ENCODE measurements at regions not wholly inside any gene's neighbourhood (a gene's known extent, or its start where the extent isn't known, plus 50 kb on each side); places are given as distances from the start of the nearest gene placed in this dataset.
"Not testable (repeated sequence)": the region's sequence is repeated elsewhere in the genome, so short reads cannot be mapped to it uniquely, and the experiment has no call there.

DNA sequence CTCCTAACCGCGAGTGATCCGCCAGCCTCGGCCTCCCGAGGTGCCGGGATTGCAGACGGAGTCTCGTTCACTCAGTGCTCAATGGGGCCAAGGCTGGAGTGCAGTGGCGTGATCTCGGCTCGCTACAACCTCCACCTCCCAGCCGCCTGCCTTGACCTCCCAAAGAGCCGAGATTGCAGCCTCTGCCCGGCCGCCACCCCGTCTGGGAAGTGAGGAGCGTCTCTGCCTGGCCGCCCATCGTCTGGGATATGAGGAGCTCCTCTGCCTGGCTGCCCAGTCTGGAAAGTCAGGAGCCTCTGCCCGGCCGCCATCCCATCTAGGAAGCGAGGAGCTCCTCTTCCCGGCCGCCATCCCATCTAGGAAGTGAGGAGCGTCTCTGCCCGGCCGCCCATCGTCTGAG, 58.8 kb upstream of the ANKRD30BL start:
- H3K36me3 Mint-ChIP-seq; H3K9me3 Mint-ChIP-seq; H3K4me1 Mint-ChIP-seq; H3K27me3 Mint-ChIP-seq (ENCODE audit: low read depth in 3 of 3); H3K4me3 Mint-ChIP-seq; H3K27ac Mint-ChIP-seq; DNase-seq: not testable (repeated sequence)

DNA sequence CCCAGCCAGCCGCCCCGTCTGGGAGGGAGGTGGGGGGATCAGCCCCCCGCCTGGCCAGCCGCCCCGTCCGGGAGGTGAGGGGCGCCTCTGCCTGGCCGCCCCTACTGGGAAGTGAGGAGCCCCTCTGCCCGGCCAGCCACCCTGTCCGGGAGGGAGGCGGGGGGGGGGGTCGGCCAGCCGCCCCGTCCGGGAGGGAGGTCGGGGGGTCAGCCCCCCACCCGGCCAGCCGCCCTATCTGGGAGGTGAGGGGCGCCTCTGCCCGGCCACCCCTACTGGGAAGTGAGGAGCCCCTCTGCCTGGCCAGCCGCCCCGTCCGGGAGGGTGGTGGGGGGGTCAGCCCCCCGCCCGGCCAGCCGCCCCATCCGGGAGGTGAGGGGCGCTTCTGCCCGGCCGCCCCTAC, 60.1 kb upstream of the ANKRD30BL start:
- not testable (repeated sequence) for H3K9me3 Mint-ChIP-seq; H3K27ac Mint-ChIP-seq; H3K36me3 Mint-ChIP-seq; DNase-seq; H3K27me3 Mint-ChIP-seq (ENCODE audit: low read depth in 3 of 3); H3K4me1 Mint-ChIP-seq; H3K4me3 Mint-ChIP-seq

DNA sequence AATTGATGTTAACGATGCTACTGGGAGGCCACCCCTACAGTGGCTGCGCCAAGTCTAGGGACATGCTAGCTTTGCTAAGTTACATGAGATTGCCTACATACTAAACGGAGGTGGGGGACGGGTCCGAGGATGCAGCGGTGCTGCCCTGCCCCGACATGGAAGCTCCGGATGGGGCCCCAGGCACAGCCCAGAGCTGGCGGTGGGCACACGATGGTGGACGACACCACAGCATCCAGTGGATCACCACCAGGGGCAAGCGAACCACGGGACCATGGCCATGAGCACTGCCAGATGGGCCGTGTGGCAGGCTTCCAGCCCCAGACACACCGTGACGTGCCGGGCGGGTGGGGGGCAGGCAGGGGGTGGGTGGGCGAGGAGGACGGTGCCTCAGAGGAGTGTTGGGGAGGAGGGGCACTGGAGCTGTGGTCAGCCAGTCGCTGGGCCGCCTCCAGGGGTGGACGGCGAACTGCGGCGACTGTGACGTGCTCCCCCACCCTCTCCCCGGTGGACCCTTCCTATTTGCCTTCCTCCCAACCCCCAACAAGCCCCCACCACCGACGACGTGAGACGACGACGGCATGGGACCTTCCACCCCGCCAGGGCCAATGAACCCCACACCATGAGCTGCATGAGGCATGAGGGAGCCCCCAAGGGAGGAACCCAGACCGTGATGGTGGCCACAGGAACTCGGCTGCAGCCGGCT, 90.6 kb upstream of the ANKRD30BL start:
- Mint-ChIP-seq H3K27ac (no peak overlapping the region), H3K36me3 (peaks cover 0 to 4% (median 0%) of the 10 kb centered on the region in 3 donors), H3K9me3 (peaks cover 22 to 27% (median 24%) of the 10 kb centered on the region in 6 donors), H3K27me3 (ENCODE audit: low read depth in 3 of 3) (peaks cover 0 to 6% (median 2%) of the 10 kb centered on the region in 3 donors), H3K4me1 (no peaks in the 10 kb centered on the region), H3K4me3 (no peak overlapping the region)
- DNase-seq: no peak

DNA sequence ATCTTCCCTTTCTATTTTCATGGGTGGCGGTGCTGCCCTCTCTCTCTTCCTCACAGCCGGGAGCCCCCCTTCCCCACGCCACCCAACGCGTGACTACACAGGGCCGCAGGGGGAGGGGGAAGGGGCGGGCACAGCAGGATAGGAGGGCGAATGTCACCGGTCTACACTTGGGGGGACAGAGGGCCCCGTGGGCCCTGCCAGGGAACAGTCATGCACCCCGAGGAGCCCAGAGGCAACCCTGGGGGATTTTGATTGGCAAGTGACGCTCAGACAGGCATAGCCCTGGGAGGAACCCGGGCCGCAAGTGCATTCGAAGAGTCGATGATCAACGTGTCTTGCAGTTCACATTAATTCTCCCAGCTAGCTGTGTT, 91.1 kb upstream of the ANKRD30BL start:
- Mint-ChIP-seq H3K4me3 (no peak overlapping the region), H3K27ac (no peak overlapping the region), H3K9me3 (peaks cover 22 to 25% (median 24%) of the 10 kb centered on the region in 6 donors), H3K27me3 (ENCODE audit: low read depth in 3 of 3) (peaks cover 0 to 6% (median 4%) of the 10 kb centered on the region in 3 donors), H3K36me3 (peaks cover 0 to 4% (median 0%) of the 10 kb centered on the region in 3 donors), H3K4me1 (no peaks in the 10 kb centered on the region)
- DNase-seq: no peak

DNA sequence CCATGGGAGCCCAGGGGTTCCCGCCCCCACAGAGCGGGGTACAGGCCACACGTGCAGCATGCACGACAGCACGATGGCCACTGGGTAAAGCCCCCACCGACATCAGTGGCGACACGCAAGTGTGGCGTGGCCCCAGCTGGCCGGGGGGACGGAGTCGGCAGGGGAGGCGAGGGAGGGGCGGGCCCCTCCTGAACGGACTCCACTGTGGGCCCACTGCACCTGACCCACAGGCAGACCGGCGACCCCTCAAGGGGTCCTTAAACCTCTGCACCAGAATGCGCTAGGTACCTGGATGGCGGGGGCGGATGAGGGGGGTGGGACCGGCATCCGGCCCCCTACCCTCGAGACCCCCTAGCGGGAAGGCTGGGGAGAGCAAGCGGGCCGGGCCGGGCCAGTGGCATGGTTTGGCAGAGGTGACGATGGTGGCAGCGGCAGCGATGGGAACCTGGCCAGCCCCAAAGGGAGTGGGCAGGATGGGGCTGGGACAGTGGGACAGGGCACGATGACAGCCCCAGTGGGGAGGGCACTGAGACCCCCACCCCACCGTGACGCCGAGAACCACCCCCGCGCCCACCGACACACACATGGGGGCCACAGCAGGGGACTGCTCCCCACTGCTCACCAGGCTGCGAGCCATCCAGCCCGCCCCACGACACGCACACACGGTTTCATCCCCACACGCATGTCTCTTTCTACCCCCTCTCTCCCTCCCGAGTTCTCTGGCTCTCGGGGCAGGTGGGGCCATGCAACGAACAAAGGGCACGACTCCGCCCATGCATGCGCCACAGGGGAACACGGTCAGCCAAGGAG, 91.9 kb upstream of the ANKRD30BL start:
- no peak overlapping the region for H3K4me3 Mint-ChIP-seq
- peaks cover 0 to 4% (median 0%) of the 10 kb centered on the region in 3 donors for H3K36me3 Mint-ChIP-seq
- peaks cover 18 to 25% (median 22%) of the 10 kb centered on the region in 6 donors for H3K9me3 Mint-ChIP-seq
- peaks cover 0 to 6% (median 4%) of the 10 kb centered on the region in 3 donors for H3K27me3 Mint-ChIP-seq (ENCODE audit: low read depth in 3 of 3)
- H3K27ac Mint-ChIP-seq: no peak overlapping the region
- no peaks in the 10 kb centered on the region for H3K4me1 Mint-ChIP-seq
- no peak for DNase-seq

DNA sequence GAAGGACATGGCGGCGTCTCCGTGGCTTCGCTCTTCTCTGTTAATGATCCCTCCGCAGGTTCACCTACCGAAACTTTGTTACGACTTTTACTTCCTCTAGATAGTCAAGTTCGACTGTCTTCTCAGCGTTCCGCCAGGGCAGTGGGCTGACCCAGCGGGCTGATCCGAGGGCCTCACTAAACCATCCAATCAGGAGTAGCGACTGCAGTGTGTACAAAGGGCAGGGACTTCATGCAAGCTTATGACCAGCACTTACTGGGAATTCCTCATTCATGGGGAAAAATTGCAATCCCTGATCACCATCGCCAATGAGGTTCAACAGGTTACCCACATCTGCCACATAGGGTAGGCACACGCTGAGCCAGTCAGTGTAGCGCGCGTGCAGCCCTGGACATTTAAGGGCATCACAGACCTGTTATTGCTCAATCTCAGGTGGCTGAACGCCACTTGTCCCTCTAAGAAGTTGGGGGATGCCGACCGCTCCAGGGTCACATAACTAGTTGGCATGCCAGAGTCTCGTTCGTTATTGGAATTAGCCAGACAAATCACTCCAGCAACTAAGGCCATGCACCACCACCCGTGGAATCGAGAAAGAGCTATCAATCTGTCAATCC, 92.7 kb upstream of the ANKRD30BL start:
- not testable (repeated sequence) for H3K36me3 Mint-ChIP-seq; H3K27me3 Mint-ChIP-seq (ENCODE audit: low read depth in 3 of 3); H3K4me3 Mint-ChIP-seq; H3K4me1 Mint-ChIP-seq; H3K27ac Mint-ChIP-seq; DNase-seq
- H3K9me3 Mint-ChIP-seq: peaks cover 17 to 27% (median 24%) of the 10 kb centered on the region in 6 donors

DNA sequence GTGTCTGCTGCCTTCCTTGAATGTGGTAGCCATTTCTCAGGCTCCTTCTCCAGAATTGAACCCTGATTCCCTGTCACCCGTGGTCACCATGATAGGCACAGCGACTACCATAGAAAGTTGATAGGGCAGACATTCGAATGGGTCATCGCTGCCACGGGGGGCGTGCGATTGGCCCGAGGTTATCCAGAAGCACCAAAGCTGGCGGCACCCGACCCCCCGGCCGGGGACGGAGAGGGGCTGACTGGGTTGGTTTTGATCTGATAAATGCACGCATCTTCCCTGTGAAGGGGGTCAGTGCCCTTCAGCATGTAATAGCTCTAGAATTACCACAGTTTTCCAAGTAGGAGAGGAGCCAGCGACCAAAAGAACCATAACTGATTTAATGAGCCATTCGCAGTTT, 94.0 kb upstream of the ANKRD30BL start:
- Mint-ChIP-seq H3K27ac (no peak overlapping the region), H3K36me3 (peaks cover 0 to 4% (median 0%) of the 10 kb centered on the region in 3 donors), H3K9me3 (peaks cover 18 to 33% (median 20%) of the 10 kb centered on the region in 6 donors), H3K4me1 (no peaks in the 10 kb centered on the region), H3K27me3 (ENCODE audit: low read depth in 3 of 3) (peaks cover 0 to 8% (median 4%) of the 10 kb centered on the region in 3 donors), H3K4me3 (no peak overlapping the region)
- DNase-seq: no peak

DNA sequence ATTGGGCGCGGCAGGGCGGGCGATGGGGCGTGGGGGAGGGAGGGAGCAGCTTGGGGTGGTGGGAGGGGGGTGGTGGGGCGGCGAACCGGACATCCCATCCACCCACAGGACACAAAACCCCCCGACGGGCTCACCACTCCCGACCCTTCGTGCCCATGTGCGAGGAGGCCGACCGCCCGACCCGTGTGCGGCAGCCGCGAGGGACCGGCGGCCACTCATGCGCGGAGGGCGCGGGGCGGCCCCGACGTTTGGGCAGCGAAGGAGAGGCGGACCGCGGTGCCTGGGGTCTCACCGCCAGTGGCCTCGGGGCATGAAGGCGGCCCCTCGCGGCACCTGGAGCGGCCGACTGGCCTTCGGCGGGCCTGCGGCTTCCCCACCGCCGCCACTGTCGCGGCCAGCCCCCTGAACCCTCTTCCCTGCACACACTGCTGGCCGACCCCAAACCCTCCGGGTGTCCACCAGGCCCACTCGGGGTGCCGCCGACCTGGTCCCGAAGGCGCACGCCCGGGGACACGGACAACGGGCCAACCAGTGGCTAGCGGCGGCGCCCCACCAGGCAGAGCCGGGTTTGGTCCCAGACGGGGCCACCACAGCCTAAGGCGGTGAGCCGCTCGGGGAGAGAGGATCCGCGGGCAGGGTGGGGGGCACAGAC, 94.6 kb upstream of the ANKRD30BL start:
- no peak for DNase-seq
- peaks cover 0 to 4% (median 0%) of the 10 kb centered on the region in 3 donors for H3K36me3 Mint-ChIP-seq

DNA sequence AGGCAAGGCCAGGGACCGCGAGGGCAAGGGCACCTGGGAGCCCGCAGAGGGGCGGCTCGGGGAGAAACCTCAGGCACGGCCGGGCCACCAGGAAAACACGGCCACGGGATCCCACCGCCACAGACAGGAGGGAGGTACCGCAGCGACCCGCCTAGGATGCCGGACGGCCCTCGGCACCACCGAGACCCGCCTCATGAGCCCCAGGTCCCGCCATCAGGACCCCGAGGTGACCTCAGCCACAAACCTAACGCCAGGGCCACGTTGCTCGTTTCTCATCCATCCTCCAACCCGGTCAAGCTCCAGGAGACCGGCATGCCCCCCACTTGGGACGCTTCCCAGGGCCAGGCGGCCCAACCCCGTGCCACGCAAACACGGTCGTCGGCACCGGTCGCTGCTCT, 95.2 kb upstream of the ANKRD30BL start:
- H3K4me3 Mint-ChIP-seq; H3K36me3 Mint-ChIP-seq; H3K27me3 Mint-ChIP-seq (ENCODE audit: low read depth in 3 of 3); DNase-seq; H3K27ac Mint-ChIP-seq; H3K4me1 Mint-ChIP-seq: not testable (repeated sequence)
- peaks cover 18 to 33% (median 19%) of the 10 kb centered on the region in 6 donors for H3K9me3 Mint-ChIP-seq

More for the DNA sequence above, 94.6 kb upstream of the ANKRD30BL start:
- H3K4me1 Mint-ChIP-seq: no peaks in the 10 kb centered on the region
- no peak overlapping the region for H3K4me3 Mint-ChIP-seq
- H3K9me3 Mint-ChIP-seq: peaks cover 18 to 33% (median 20%) of the 10 kb centered on the region in 6 donors
- peaks cover 0 to 8% (median 4%) of the 10 kb centered on the region in 3 donors for H3K27me3 Mint-ChIP-seq (ENCODE audit: low read depth in 3 of 3)
- no peak overlapping the region for H3K27ac Mint-ChIP-seq

DNA sequence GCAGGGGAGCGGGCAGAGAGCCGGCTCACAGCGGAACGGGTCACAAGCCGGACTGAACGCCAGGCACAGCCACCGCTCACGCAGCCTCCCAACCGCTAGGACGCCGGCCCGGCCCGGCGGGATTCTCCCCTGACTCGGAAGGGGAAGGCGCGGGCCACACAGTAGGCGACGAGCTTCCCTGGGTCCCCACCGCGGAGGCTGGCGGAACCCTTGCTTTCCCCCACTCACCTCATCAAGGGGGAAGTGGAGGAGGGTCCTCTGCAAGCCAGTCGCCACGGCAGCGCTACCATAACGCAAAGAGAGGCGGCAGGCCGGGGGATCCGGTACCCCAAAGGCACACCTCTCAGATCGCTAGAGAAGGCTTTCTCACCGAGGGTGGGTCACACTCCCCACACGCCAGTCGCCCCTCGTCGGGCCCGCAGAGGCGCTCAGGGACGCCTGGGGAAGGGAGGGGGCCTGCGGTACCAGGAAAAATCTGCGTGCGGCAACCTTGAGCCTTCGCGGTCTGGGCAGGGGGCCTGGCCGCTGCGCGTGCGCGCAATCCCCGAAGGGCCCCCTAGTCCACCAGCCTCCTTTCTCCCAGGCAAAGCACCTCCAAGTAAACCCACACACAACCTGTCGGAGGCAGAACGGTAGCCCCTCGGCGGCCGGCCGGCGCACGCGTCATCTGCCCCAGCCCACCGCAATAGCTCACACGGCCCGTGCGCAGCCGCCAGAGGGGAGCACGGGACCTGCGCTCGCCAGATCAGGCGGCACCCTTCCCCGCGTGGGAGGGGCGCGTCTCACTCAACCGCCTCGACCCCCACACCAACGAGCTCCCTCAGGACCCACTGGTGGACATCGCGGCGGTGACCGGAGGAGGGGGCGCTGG, 95.8 kb upstream of the ANKRD30BL start:
- not testable (repeated sequence) for H3K4me3 Mint-ChIP-seq; H3K4me1 Mint-ChIP-seq; H3K27ac Mint-ChIP-seq; DNase-seq; H3K36me3 Mint-ChIP-seq; H3K27me3 Mint-ChIP-seq (ENCODE audit: low read depth in 3 of 3)
- peaks cover 18 to 33% (median 19%) of the 10 kb centered on the region in 6 donors for H3K9me3 Mint-ChIP-seq

DNA sequence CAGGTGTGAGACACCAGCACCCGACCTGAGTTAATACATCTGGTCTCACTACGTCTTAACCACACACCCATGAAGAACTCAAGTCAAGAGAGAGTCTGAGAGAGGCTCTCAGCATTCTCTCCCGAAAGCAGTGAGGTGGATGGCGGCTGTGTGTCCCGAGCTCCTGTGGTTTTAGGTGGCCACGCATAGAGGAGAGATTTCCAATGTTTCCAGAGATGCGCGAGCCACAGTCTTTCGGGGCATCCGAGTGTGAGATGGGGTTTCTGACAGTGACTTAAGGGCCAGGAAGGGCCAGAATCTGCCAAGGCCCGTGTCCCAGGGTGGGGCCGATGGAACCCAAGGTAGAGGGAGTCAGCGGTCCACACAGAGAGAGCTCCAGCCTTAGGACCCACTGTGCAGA, 97.5 kb upstream of the ANKRD30BL start:
- not testable (repeated sequence) for H3K27ac Mint-ChIP-seq; H3K4me3 Mint-ChIP-seq; DNase-seq; H3K27me3 Mint-ChIP-seq (ENCODE audit: low read depth in 3 of 3); H3K4me1 Mint-ChIP-seq; H3K36me3 Mint-ChIP-seq
- H3K9me3 Mint-ChIP-seq: peaks cover 14 to 30% (median 15%) of the 10 kb centered on the region in 6 donors

DNA sequence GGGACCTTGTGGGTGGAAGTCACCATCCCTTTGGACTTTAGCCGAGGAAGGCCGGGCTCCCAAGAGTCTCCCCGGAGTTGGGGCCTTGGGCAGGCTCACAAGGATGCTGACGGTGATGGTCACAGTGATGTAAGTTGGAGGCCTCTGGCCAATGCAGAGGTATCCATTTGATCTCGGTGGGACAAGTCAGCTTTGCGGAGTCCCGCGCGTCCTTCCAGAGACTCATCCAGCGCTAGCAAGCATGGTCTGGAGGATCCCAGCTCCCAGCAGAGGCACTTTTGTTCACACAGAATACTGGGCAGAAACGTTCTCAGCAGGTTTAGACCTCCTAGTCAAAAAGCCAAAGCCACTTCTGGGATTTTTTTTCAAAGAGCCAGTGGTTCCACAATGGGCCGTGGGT, 103.8 kb upstream of the ANKRD30BL start:
- H3K36me3 Mint-ChIP-seq; H3K27ac Mint-ChIP-seq; H3K27me3 Mint-ChIP-seq (ENCODE audit: low read depth in 3 of 3): not testable (repeated sequence)

DNA sequence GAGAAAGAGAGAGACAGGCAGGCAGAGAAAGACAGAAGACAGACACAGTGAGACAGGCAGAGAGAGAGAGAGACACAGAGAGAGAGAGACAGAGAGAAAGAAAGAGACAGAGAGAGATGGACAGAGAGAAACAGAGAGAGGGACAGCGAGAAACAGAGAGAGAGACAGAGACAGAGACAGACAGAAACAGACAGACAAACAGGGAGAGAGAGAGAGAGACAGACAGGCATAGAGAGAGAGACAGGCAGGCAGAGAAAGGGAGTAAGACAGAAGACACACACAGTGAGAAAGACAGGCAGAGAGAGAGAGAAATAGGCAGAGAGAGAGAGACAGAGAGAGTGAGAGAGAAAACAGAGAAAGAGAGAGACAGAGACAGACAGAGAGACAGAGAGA, 105.3 kb upstream of the ANKRD30BL start:
- Mint-ChIP-seq H3K9me3 (peaks cover 0 to 1% (median 0%) of the 10 kb centered on the region in 6 donors), H3K4me1 (no peaks in the 10 kb centered on the region), H3K27ac (no peak overlapping the region), H3K27me3 (ENCODE audit: low read depth in 3 of 3) (peaks cover 0 to 2% (median 0%) of the 10 kb centered on the region in 3 donors), H3K4me3 (no peak overlapping the region), H3K36me3 (no peaks in the 10 kb centered on the region)
- no peak for DNase-seq

More for the DNA sequence above, 103.8 kb upstream of the ANKRD30BL start:
- H3K9me3 Mint-ChIP-seq, H3K4me1 Mint-ChIP-seq, H3K4me3 Mint-ChIP-seq, DNase-seq: not testable (repeated sequence)
